ENCODE measurements at regions not wholly inside any gene's neighbourhood (a gene's known extent, or its start where the extent isn't known, plus 50 kb on each side); places are given as distances from the start of the nearest gene placed in this dataset.

- TF ChIP-seq CTCF (IDR thresholded peaks at IDR 0.05): no peak
- TF ChIP-seq POLR2A (IDR thresholded peaks at IDR 0.05): no peak
These were observed 478.5 kb upstream of the CBLB start for GRCh38 chr3:106347350-106347749.
